IMR-90 (cell line): ENCODE measurements at regions not wholly inside any gene's neighbourhood (a gene's known extent, or its start where the extent isn't known, plus 50 kb on each side); places are given as distances from the start of the nearest gene placed in this dataset.

Experiments
- ATAC-seq: fragments of 200-7000 bp; cut with Tn5 transposase; 2 replicates; pipeline ENCODE4 v1.9.1; 2020; ENCODE audit warnings: low read depth, mild to moderate bottlenecking, moderate library complexity
- BruUV-seq: library from RNA; stranded (reverse); fragments of 400-500 nt; replicated peaks from 2 replicates; lab custom pipeline; 2021; lab: Mats Ljungman, UMichigan
- CTCF ChIA-PET: fragments of 300-600 bp; formaldehyde crosslinking; extraction: SDS; loops from one replicate; lab custom pipeline; 2021; ENCODE audit warnings: antibody characterized with exemption; lab: Yijun Ruan, JAX
- POLR2A ChIA-PET: fragments of 300-600 bp; sonication (Branson Sonifier 250); formaldehyde crosslinking; loops from one replicate; lab custom pipeline; 2022; ENCODE audit warnings: antibody characterized with exemption; ENCODE audit not compliant: unreplicated experiment; lab: Charles Lee
- DNase-seq: peaks from one replicate; pipeline ENCODE4 v3.0.0; 2013
- H2AFZ ChIP-seq: replicated peaks from 2 replicates; pipeline ENCODE3; 2013; ENCODE audit warnings: low read length, mild to moderate bottlenecking; ENCODE audit not compliant: poor library complexity
- H2AK5ac ChIP-seq: 2 replicates; pipeline ENCODE4 v1.6.1; 2013; ENCODE audit warnings: low read depth, low read length, inconsistent platforms
- H2AK9ac ChIP-seq: replicated peaks from 2 replicates; pipeline ENCODE3; 2013; ENCODE audit warnings: mild to moderate bottlenecking, low read depth, low read length, moderate library complexity; ENCODE audit not compliant: poor library complexity
- H2BK120ac ChIP-seq: 2 replicates; pipeline ENCODE4 v1.6.1; 2013; ENCODE audit warnings: low read depth, low read length, inconsistent platforms
- H2BK15ac ChIP-seq: 3 replicates; pipeline ENCODE4 v1.6.1; 2013; ENCODE audit warnings: low read depth, low read length, inconsistent platforms
- H2BK20ac ChIP-seq: 2 replicates; pipeline ENCODE4 v1.6.1; 2013; ENCODE audit warnings: low read depth, mild to moderate bottlenecking, inconsistent platforms, low read length, moderate library complexity
- H2BK5ac ChIP-seq: 2 replicates; pipeline ENCODE4 v1.6.1; 2013; ENCODE audit warnings: mild to moderate bottlenecking, low read depth, low read length, inconsistent platforms; ENCODE audit not compliant: poor library complexity, severe bottlenecking
- H3K14ac ChIP-seq: replicated peaks from 2 replicates; pipeline ENCODE4 v1.6.1; 2013; ENCODE audit warnings: low read depth, low read length, inconsistent platforms
- H3K18ac ChIP-seq: 2 replicates; pipeline ENCODE4 v1.6.1; 2013; ENCODE audit warnings: low read depth, low read length, control low read depth
- H3K23ac ChIP-seq: 2 replicates; pipeline ENCODE4 v1.6.1; 2013; ENCODE audit warnings: low read depth, low read length, inconsistent platforms
- H3K27ac ChIP-seq: 2 replicates; pipeline ENCODE4 v1.5.1; 2013; ENCODE audit warnings: mild to moderate bottlenecking, control low read depth, low read length; ENCODE audit not compliant: insufficient read depth
- H3K27me3 ChIP-seq: 2 replicates; pipeline ENCODE4 v1.6.1; 2013; ENCODE audit warnings: low read length; ENCODE audit not compliant: control insufficient read depth, insufficient read depth
- H3K36me3 ChIP-seq: 2 replicates; pipeline ENCODE4 v1.6.1; 2013; ENCODE audit warnings: low read length, mixed read lengths; ENCODE audit not compliant: control insufficient read depth, insufficient read depth
- H3K4ac ChIP-seq: 2 replicates; pipeline ENCODE4 v1.6.1; 2013; ENCODE audit warnings: low read depth, low read length, inconsistent platforms
- H3K4me1 ChIP-seq: 2 replicates; pipeline ENCODE4 v1.6.1; 2013; ENCODE audit warnings: low read length, mixed read lengths; ENCODE audit not compliant: control insufficient read depth, insufficient read depth
- H3K4me2 ChIP-seq: 2 replicates; pipeline ENCODE4 v1.6.1; 2013; ENCODE audit warnings: low read depth, mild to moderate bottlenecking, control low read depth, low read length, moderate library complexity
- H3K4me3 ChIP-seq: 2 replicates; pipeline ENCODE4 v1.5.1; 2013; ENCODE audit warnings: low read depth, mild to moderate bottlenecking, control low read depth, low read length, moderate library complexity; ENCODE audit not compliant: insufficient read depth
- H3K56ac ChIP-seq: 2 replicates; pipeline ENCODE4 v1.6.1; 2013; ENCODE audit warnings: low read length, inconsistent platforms; ENCODE audit not compliant: insufficient read depth; ENCODE audit errors: extremely low read depth
- H3K79me1 ChIP-seq, 2 experiments: 2 replicates each; pipeline ENCODE4 v1.6.1; 2013; ENCODE audit warnings: low read length in 2 of 2, inconsistent platforms in 1 of 2, low read depth in 1 of 2
- H3K9ac ChIP-seq: 2 replicates; pipeline ENCODE4 v1.6.1; 2013; ENCODE audit warnings: low read depth, low read length, control low read depth
- H3K9me1 ChIP-seq: 2 replicates; pipeline ENCODE4 v1.6.1; 2013; ENCODE audit warnings: low read length, inconsistent platforms; ENCODE audit not compliant: insufficient read depth
- H3K9me3 ChIP-seq: 2 replicates; pipeline ENCODE4 v1.6.1; 2013; ENCODE audit warnings: low read length; ENCODE audit not compliant: control insufficient read depth, insufficient read depth
- H4K20me1 ChIP-seq: 2 replicates; pipeline ENCODE4 v1.6.1; 2013; ENCODE audit warnings: low read length, inconsistent platforms; ENCODE audit not compliant: insufficient read depth
- H4K5ac ChIP-seq: 2 replicates; pipeline ENCODE4 v1.6.1; 2013; ENCODE audit warnings: mild to moderate bottlenecking, low read depth, low read length, control low read depth
- H4K8ac ChIP-seq, 2 experiments: 2 replicates each; pipeline ENCODE4 v1.6.1; 2013; ENCODE audit warnings: low read depth in 2 of 2, low read length in 2 of 2, control low read depth in 1 of 2, inconsistent platforms in 1 of 2
- H4K91ac ChIP-seq: 2 replicates; pipeline ENCODE4 v1.6.1; 2013; ENCODE audit warnings: low read depth, low read length, inconsistent platforms; ENCODE audit not compliant: insufficient read depth
- CEBPB ChIP-seq: IDR thresholded peaks from 2 replicates; pipeline ENCODE4 v1.6.1; 2012; ENCODE audit warnings: low read depth, low read length, improper control_type of control experiment
- CHD1 ChIP-seq: IDR thresholded peaks from 2 replicates; pipeline ENCODE4 v1.6.1; 2012; ENCODE audit warnings: low read depth, low read length, improper control_type of control experiment
- NFE2L2 ChIP-seq: fragments of 150-350 bp; IDR thresholded peaks from 2 replicates; pipeline ENCODE4 v1.6.1; 2016; ENCODE audit warnings: low read depth, mild to moderate bottlenecking, low read length
- POLR2A ChIP-seq: IDR thresholded peaks from 2 replicates; pipeline ENCODE4 v1.6.1; 2012; ENCODE audit warnings: mild to moderate bottlenecking, low read depth, low read length
- RAD21 ChIP-seq: IDR thresholded peaks from 2 replicates; pipeline ENCODE4 v1.6.1; 2012; ENCODE audit warnings: low read length, improper control_type of control experiment
- WGBS, 2 experiments: methylation state at CpG; one replicate each; pipeline versions ENCODE4 v1.1.5 to v1.1.7; 2013; ENCODE audit warnings: missing lambda C conversion rate in 2 of 2; ENCODE audit not compliant: insufficient read length in 1 of 2; ENCODE audit errors: extremely low coverage in 2 of 2; 5-methylcytosine and 5-hydroxymethylcytosine counted together
- dilution Hi-C: fragments of 300-500 bp; cut with HindIII; formaldehyde crosslinking; loops from one replicate; pipeline ENCODE4 v1.14.3; 2018; ENCODE audit warnings: low sequenced_read_pairs; ENCODE audit not compliant: unreplicated experiment
- in situ Hi-C: fragments of 300-500 bp; cut with MboI; formaldehyde crosslinking; loops from 3 replicates; pipeline ENCODE4 v1.14.3; 2019; ENCODE audit warnings: low sequenced_read_pairs, inconsistent platforms, mixed read lengths
- intact Hi-C: fragments of 100-400 bp; cut with micrococcal nuclease; formaldehyde crosslinking; loops from 2 replicates; pipeline ENCODE4 v1.10.0; 2022
- TF ChIP-seq, protein P1 (sequence below): fragments of 150-350 bp; IDR thresholded peaks from 2 replicates; pipeline ENCODE4 v1.6.1; 2017; ENCODE audit warnings: mild to moderate bottlenecking, antibody characterized with exemption, low read length, low read depth

DNA sequence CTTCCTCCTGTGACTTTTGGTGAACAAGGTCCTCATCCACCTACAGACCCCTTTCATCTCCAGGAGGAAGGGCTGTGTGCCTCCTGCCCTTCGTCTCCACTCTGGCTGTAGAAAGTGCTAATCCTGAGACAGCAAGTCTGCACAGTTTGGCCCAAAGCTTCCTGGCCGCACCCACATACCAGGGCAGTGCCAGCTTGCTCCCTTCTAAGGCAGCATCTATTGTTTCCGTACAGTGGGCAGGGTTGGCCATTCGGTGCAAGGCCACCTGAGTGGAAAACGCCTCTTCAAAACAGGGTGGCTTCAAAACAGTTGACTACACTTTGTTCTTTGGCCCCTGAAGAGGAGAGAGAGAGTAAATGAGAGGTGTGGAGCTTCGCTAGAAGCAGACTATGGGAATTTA, 134.1 kb upstream of the KLF14 start:
- TF ChIP-seq POLR2A (no peak), NFE2L2 (no peak), CHD1 (no peak), CEBPB (no peak), RAD21 (no peak)
- TF ChIP-seq, protein P1, sequence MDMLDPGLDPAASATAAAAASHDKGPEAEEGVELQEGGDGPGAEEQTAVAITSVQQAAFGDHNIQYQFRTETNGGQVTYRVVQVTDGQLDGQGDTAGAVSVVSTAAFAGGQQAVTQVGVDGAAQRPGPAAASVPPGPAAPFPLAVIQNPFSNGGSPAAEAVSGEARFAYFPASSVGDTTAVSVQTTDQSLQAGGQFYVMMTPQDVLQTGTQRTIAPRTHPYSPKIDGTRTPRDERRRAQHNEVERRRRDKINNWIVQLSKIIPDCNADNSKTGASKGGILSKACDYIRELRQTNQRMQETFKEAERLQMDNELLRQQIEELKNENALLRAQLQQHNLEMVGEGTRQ: no peak
- Histone ChIP-seq H2AK9ac (no peak overlapping the region), H3K23ac (no peak overlapping the region), H3K9me1 (peaks cover 3% of the 10 kb centered on the region; the same call in 1 of the 2 replicates), H2AK5ac (no peak overlapping the region), H3K9me3 (peaks cover under 1% of the 10 kb centered on the region; the same call in 1 of the 2 replicates), H3K18ac (no peak overlapping the region), H3K27me3 (no peaks in the 10 kb centered on the region), H3K4me2 (no peak overlapping the region), H3K4ac (no peak overlapping the region), H3K56ac (no peak overlapping the region), H4K20me1 (peaks cover 44% of the 10 kb centered on the region), H4K8ac (no peak overlapping the region; a peak in 1 of 4 replicates), H3K4me3 (no peak overlapping the region), H3K79me1 (peaks cover 0 to 52% of the 10 kb centered on the region in 2 experiments), H3K4me1 (peaks cover 9% of the 10 kb centered on the region), H4K91ac (no peak overlapping the region), H3K14ac (0 out of 2 replicates have a peak overlapping the region, but pooled peaks have one; percentile 5), H2AFZ (no peak overlapping the region), H2BK20ac (no peak overlapping the region), H3K9ac (no peak overlapping the region), H4K5ac (no peak overlapping the region), H3K36me3 (peaks cover 32% of the 10 kb centered on the region), H3K27ac (peak overlapping the region; percentile 30; the same call in 1 of the 2 replicates), H2BK5ac (peak overlapping the region; percentile 14), H2BK15ac (no peak overlapping the region), H2BK120ac (no peak overlapping the region)
- intact Hi-C loops (no loop called here), in situ Hi-C loops (no loop called here), dilution Hi-C loops (no loop called here)
- no TSS peak for BruUV-seq
- DNase-seq (no peak), ATAC-seq (no peak)
- WGBS, 2 experiments: 87% methylated on average over 3 of the region's 6 CpGs; no CpG with 5 or more reads in 1 of the 2 experiments
- ChIA-PET POLR2A (no interaction called here), CTCF (no interaction called here)
